COLO668 (cell line): ENCODE measurements at regions not wholly inside any gene's neighbourhood (a gene's known extent, or its start where the extent isn't known, plus 50 kb on each side); places are given as distances from the start of the nearest gene placed in this dataset.

ENCODE experiments used
- DNase-seq: peaks from one replicate; lab custom pipeline; 2025; ENCODE audit not compliant: unreplicated experiment; lab: John Stamatoyannopoulos, UW

DNA sequence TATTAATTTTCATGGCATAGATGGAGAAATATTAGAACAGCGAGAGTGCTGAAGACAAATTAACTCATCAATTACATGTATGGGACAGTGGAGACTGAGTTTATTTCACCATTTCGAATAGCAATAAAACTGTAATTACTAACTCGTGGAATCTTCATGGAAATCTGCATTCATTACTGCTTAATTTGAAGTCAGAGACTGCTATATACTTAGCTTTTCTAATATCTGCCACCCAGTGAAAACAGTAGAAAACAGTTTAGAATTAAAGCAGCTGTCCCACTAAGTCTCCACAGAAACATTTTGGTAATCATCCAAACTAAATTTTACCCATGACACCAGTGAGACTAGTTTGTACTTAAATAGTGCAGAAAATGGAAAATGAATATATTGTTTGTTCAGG is 56.8 kb downstream of the IZUMO3 start:
- no peak for DNase-seq

DNA sequence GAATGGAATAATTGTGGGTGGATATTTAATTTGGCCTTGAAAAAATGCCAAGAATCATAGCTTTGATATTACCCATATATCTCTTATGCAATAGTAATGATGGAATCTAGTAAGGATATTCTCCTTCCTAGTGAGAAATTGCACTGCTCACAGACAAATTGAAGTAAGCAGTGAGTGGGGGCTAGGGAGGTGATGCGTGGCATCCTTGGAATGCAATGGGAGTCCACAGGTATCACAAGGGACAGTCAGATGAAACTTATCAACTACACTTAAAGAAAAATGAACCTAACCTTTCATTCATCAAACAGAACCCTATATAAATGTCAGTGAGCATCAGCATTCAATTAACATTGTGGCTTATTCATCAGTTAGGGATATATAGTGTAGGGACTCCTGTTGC is 57.8 kb downstream of the IZUMO3 start:
- DNase-seq, result no peak

DNA sequence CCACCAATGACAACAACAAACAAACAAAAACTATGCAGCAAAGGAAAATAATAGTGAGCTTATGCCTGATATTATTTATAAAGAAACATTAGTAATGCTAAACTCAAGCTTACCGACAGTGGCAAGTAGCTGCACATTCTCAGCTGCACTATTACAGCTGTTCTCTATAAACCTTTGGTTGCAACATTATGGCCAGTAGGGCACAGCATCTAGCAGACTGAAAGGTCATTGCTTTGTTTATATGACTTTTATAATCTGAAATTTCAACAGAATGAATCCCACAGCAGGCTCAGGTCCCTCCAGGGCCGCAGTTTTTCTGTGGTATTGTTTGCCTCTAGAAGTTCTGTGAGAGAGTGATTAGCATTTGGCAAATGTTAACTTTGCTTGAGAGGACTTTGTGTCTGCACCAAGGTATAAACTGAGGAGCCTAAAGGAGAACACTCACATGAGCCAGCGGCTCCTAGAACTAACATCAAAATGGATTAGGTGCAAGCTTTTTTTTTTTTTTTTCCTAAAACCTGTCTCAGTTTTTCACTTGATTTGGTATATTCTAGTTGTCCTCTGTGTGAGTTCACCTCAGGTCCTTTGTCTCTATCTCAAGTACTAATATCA is 58.3 kb downstream of the IZUMO3 start:
- DNase-seq, result no peak

DNA sequence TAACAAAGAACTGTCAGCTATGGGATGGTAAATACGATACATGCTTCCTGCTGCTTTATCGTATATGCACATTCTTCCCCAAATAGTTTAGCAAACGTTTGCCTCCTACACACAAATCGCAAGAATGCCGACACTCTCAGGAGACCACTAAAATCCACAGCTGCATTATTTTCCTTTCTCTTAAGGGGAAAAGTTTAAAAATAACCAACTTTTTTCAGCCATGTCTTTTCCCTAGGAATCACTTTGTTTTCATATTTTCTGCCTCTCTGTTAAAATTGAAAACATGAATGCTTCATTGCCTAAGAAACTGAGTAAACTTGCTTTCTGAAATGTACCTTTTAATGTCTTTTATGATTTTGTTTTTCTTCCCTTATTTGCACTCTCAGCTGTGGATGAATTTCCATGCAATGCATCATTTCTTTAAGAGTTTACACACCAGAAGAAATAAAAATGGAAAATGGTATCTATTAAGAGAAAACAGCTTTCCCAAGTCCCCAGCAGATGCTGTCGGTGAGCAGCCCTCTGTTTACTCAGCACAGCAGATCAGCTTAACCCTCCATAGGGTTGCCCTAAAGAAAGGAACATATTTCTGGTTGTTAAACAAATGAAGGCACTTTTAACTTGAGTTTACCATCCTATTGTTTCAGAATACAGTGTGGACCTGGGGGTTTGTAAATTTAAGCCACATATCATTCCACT is 66.2 kb downstream of the IZUMO3 start:
- DNase-seq, result no peak

DNA sequence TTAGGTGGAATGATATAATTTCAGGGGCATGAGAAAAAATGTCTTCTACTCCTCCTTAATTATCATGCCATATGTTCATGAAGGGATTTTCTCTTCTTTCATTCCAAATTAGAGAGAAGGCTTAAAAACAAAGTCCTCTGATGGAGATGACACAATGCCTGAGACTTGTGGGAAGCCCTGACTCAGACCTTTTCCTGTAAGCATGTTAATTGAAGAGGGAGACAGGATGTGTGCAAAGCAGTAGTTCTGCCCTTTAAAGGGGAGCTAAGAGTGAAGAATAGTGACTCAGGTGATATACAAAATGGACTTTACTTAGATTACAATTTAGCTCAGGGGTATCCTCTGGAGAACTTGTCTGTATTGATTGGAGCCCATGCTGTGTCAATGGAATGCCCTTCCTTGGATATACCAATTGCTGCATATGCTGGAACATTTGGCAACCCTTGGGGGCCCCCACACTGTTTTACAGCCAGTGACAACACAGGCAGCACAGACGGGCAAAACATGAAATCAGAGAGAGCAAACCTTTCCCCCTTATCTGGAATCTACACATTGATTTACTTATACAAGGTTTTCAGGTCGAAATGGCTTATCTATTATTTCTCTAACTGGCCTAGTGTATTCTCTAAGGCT is 81.3 kb downstream of the IZUMO3 start:
- DNase-seq, result no peak

DNA sequence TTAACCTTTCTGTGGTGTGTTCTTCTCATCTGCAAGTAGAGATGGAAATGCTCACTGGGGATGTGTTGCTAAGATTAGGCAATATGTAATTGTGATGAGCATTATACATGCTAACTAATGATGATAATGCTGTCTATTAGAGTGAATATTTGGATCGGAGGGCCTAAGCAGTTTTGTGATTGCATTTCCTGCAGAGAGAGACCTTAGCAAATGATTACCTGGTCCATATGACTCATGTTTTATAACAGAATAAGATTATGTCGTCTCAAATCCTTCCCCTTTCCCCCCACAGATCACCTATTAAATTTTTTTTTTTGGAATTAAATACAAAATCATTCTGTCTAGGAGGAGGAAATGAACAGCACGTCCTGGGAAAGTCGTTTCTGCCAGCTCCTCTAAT is 82.7 kb downstream of the IZUMO3 start:
- no peak for DNase-seq

DNA sequence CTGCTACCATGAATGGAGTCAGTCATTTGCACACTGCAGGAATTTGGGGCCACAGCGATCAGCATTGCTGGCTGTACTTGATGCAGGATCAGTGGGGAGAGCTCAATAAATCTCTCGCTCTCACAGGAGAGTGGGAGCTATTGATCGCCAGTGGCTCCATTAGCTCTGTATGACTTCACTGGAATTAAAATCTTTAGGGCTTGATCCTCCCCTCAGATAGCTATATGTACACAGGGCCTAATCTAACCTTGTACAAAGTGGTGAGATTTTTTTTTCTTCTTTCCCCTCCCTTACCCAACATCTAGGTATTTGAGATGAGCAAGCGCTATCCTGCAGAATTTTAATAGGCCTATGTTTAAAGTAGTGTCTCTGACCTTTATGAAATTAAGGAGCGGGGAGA is 84.9 kb downstream of the IZUMO3 start:
- DNase-seq, result no peak

DNA sequence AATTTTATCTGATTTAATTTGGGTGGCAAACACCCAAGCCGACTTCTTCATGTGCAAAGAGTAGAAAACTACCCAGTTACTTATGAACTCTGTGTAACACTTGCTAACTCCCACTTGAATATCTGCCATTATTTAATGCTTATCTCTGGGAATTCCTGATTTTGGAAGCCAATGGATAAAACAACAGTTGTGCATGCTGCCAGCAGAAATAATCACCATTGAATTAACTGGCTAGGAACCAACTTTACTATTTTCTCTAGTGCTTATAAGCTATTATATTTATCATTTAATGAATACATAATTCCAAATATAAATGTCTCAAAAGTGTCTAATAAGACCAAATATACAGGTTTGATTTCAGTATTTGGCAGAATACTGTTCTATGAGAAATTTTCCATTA is 85.7 kb downstream of the IZUMO3 start:
- DNase-seq, result no peak

DNA sequence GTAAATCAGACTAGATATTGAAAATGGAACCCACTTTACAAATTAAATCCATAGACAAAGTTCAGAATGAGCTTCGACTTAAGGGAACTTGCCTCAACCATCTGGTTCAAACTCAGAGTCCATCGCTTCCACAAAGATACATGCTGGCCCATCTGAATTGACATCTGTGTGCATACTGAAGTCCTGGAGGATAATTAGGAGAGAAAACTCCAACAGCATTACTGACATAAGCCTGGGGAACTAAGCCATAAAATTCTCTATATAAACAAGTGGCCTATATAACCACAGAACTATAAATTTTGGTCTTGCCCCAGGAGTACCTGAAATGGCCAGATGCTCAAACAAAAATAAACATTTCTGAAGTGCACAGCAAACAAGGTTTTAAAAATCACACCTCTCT is 94.4 kb downstream of the IZUMO3 start:
- DNase-seq, result peak; percentile 23

DNA sequence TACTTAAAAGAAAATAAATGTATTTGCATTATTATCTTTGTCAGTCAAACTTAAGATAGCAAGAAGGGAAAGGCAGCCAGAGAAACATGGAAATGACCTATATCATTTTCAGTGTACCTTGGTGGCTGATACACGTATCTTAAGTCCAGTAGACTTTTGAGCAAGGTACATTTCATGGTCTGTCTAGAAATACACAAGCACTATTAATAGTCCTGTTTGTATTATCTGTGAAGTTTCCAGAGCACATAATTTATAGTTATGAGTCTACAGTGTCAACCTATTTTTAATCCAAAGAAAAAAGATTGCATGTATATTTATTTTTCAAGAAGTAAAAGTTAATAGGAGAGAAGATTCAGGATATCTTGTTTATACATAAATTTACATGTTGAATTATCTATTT is 95.7 kb downstream of the IZUMO3 start:
- DNase-seq, result no peak

DNA sequence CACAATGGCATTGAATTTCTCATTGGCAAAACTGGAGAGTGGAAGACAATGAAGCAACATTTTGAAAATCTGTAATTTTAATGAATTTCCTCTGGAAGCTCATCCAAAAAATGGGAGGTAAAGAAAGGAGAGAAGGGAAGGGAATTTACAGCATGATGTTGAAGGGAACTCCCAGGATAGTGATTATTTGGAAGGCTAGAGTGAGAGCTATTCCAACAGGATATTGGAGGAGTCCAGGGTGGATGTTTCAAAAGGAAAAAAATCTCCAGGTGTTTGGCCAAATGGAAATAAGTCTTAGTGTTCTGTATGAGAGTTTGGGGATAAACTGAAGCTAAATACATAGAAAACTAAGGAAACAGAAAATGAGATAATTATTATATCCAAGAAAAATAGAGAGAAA is 106.2 kb downstream of the IZUMO3 start:
- DNase-seq, result no peak

DNA sequence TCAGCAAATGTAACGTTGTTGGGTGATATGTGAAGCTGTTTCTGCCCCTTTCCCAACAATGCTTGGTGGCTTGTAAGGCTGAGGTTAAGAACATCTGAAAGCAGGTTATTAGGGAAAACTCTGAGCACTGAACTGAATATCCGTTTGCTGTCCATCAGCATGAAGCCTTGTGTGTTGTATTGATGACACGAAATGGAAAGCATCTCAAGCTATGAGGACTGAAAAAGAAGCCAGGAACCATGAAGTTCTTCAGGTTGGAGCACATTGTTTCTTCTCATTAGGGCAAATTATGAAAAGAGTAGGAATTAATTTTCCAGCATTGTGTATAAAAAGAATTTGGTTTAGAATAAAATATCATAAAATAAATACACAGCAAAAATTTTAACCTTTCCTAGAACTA is 106.8 kb downstream of the IZUMO3 start:
- no peak for DNase-seq

DNA sequence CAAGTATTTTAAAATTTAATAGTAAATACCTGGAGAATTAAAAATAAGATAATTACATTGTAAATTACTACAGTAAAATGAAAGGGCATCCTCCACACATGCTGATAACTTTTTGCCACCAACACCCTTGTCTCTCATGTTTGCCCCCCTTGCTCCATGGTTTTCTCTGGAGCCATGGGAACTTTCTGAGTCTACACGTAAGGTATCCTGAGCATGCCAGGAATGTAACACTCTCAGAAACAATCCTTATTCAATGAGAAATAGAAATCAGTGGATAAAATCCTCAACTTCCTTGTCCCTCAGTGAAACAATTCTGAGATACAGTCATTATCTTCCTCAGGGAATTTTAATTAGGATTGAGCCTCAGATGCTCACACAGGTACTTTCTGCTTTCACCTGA is 108.9 kb downstream of the IZUMO3 start:
- DNase-seq, result no peak

DNA sequence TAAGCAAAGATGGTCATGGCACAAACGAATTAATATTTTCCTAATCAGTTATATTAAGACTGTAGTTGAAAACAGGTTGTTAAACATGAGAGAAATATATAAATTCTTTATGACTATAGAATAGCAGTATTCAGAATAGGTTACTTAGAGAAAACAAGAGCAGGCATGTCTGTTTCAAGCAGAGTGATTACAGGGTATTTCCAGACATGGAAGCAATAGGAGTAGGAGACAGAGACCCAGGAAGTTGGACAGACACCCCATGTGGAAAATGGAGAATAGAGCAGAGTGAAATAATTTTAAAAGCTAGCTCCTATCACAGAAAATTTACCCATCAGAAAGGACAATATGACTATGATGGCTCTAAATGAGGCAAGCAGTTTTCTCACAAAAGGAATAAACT is 111.5 kb downstream of the IZUMO3 start:
- DNase-seq, result no peak

DNA sequence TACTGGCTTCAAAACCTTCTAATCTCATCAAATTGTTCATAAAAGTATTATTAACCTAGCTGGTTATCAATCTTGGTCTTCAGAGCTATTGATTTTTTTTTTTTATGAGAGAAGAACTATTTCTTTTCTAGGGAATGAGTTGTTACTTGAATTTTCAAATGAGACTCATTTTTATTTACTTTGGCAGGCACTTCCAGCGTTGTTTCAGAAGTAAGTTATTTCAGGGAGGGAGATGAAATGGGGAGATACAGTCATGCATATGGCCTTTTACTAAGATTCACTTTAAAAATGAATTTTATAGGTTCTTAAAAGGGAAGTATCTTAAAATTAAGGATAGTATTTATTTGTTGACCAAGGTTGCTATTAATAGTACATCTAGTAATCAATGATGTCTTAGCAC is 129.6 kb downstream of the IZUMO3 start:
- DNase-seq, result no peak

DNA sequence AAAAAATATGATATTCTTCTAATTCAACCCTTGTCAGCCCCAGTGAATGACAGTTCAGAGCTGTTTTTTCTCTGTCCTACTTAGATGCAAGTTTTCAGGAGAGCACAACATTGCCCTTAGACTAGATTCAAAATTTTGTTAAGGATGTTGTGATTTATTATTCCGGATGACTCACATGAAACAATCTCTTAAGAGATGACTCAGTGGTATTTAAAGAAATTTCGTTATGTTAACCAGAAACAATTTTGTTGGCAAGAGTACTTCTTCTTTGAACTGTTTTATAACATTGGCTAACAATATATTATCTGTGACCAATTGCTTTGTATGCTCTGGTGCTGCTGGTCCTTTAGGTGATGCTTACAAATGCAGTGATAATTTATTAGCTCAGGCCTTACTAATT is 132.0 kb downstream of the IZUMO3 start:
- DNase-seq, result no peak

DNA sequence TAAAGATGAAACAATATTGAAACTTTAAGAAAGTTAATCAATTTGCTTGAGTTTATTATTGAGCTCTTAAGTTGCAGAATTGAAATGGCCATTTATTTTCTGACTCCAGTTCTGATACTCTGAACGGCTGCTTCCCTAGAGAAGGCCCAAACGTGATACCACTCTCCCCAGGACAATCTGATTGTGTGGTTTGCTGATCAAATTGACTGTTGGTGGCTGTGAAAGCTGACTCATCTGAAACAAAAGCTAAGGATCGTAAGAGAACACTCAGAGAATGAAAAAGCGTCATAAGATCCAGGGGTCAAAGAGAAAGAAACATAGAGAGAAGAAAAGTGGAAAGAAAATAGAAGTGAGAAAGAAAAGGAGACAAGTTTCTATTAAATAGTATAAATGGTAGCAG is 147.2 kb downstream of the IZUMO3 start:
- no peak for DNase-seq

DNA sequence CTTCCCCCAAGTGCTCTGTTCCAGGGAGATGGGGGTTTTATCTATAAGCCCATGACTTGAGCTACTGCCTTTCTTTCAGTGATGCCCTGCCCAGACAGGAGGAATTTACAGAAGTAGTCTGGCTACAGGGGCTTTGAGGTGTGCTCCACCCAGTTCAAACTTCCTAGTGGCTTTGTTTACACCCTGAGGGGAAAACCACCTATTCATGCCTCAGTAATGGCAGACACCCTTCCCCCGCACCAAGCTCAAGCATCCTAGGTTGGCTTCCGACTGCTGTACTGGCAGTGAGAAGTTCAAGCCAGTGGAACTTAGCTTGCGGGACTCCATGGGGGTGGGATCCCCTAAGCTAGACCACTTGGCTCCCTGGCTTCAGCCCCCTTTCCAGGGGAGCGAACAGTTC is 154.6 kb downstream of the IZUMO3 start:
- no peak for DNase-seq

DNA sequence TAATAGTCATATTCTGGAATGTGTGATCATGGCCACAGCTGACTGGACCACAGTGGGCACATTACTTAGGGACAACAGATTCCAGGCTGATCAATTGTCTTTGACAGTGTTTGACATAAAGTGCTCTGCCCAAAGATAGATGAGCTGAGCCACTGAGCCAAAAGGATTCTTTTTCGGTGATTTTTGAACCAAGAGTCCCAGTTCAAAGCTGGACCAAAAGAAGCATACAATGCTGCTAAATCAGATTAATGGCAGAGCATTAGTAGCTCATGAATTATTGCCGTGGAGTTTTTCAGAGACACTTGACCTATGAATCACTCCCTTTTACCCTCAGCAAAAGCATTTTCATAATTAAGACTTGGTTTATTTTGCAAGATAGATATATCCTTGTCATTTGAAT is 160.6 kb downstream of the IZUMO3 start:
- no peak for DNase-seq

DNA sequence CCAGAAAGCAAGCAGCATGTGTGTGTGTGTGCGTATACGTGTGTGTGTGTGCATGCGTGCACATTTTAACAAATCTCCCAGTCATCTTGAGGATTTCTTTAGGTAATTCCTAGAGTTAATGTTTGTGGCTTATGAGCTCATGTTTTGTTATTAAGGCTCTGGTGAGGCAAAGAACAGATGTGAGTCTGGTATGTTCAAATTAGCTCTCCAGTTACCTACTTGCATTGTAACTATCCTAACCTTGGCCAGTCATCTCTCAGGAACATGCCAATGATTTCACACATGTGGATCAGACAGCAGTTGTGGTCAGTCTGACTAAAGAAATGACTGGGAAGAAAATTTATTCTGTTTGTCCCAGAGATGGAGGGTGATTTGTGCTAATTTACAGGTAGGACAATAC is 163.1 kb downstream of the IZUMO3 start:
- no peak for DNase-seq

DNA sequence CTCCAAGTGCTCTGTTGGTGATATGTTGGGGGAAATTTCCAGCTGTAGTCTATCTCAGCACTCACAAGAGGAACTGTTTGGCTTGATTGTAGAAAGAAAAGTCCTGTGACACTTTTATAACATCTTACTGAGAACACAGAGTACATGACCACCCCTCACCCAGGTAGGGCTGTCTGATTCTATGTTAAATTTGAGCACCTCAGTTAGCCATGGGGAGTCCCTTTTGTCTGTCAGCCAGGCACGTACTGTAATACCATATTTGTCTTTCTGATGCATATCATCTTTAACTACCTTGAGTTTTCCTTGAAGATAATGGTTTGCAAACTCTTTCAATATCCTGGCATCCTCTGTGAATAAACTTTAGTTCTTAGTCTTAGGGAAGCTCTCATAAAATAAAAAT is 164.5 kb downstream of the IZUMO3 start:
- no peak for DNase-seq

DNA sequence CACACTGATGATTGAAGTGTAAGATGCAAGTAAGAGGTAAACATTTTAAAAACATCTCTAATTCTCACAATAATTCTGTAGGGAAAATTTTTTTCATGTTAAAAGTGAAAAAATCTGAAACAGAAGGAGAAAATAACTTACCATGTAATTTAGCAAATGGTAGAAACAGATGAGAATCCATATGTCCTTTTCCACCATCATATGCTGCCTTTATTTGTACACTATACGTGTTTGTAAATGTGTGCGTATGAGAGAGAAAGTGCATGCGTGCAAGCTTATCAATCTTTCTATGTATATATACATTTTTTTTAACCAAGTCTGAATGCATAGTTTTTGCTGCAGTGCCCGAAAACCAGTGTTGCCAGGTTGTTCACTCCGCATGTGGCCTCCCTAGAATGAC is 186.7 kb downstream of the IZUMO3 start:
- no peak for DNase-seq

DNA sequence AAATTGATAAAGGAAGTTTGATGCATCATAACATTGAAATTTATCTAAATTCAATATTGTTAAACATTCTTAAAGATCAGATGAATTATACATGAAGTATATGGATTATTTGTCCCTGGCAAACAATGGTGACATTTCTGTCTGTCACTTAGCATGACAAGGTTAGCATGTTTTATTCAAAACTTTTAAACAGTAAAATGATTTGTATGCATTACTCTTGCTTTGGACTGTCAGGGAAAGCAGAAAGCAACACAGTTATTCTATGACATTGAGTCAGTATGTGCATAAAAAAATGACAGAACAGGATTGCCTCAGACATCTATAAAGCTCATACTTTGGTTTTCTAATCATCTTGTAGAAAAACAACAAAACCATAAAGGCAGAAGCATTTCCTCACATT is 193.7 kb downstream of the IZUMO3 start:
- no peak for DNase-seq
